ENCODE measurements at regions not wholly inside any gene's neighbourhood (a gene's known extent, or its start where the extent isn't known, plus 50 kb on each side); places are given as distances from the start of the nearest gene placed in this dataset.
A peak's percentile ranks its signal among the peaks of the same experiment; 100 is the strongest.

DNA sequence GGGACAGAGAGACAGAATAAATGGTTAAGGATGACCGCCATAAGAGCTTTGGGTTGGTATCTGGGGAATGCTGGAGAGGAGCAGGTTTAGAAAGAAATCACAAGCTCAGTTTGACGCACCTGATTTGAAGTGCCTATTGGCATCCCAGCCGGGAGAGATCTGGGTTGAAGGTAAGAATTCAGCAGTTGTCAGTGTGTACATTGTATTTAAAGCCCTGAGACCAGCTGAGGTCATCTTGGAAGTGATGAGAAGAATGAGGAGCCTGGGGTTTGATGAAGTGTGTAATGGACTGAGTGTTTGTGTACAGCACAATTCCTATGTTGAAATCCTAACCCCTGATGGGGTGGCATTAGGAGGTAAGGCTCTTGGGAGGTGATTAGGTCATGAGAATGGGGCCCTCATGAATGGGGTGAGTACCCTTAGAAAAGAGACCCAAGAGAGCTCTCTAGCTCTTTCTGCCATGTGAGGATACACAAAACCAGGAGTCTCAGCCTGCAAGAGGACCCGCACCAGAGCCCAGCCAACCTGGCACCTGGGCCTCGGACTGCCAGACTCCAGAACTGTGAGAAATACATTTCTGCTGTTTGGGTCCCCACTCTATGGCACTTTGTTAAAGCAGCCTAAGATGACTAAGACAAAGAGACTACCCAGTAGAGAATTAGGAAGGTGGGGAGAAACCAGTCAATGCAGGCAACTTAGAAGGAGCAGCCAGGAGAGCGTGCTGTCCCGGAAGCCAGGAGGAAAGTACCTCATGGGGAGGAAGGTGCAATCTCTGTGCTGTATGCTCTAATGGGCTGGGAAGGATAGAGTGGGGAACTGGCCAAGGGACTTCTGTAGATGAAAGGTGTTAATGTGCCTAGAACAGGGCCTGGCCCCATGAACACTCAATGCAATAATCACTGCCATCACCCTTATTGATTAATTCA, 133.7 kb upstream of the SLC24A3 start:
- no peak for DNase-seq

DNA sequence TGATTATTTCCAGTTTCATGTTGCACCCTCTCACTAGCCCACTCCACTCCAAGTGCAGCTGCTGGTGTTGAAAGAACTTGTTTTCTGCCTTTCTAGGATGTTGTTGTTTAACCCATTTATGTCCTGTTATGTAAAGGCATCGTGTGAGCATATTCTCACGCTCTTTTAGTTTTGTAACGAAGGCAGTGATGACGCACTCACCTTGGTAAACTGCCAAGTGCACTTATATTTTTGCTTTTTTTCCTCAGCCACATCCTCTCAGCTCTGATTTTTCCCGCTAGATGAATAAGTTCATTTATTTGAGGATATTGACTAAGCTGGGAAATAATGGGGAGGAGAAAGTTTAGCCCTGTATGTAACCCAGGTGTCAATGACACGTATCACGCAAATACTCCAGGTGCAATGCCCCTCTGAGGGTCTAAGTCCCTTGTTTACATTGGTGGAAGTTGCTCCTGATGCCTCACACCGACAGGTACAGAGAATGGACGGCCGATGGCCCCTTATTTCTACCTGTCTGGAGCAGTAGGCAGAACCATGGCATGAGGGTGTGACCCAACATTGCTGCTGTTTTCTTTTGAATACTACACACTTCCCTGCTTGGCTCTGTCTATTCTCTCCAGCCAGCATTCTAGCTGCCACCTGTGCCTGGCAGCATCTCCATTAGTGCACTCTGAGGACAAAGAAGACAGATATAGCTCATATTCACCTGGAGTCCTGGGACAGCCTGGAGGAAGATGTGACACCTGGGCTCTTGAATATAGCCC, 132.7 kb upstream of the SLC24A3 start:
- no peak for DNase-seq

DNA sequence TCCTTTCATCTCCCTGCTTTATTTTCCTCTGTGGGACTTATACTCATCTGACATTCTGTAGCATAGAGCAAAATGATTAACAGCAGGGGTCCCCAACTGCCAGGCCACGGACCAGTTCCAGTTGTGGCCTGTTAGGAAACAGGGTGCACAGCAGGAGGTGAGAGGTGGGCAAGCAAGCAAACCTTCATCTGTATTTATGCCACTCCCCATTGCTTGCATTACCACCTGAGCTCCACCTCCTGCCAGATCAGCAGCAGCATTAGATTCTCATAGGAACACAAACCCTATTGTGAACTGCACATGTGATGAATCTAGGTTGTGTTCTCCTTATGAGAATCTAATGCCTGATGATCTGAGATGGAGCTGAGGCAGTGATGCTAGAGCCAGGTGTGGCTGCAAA, 130.5 kb upstream of the SLC24A3 start:
- no peak for DNase-seq

DNA sequence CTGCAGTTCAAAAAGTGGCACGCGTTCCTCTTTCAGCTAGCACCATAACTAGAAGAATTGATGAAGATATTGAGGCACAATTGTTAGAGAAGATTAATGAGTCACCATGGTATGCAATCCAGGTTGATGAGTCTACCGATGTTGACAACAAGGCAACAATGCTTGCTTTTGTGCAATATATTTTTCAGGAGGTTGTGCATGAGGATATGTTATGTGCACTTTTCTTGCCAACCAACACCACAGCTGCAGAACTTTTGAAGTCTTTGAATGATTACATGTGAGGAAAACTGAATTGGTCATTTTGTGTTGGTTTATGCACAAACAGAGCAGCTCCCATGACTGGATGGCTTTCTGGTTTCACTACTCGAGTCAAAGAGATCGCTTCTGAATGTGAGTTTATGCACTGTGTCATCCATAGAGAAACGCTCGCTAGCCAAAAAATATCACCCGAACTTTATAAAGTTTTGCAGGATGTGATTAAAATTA, 129.3 kb upstream of the SLC24A3 start:
- DNase-seq: no peak

DNA sequence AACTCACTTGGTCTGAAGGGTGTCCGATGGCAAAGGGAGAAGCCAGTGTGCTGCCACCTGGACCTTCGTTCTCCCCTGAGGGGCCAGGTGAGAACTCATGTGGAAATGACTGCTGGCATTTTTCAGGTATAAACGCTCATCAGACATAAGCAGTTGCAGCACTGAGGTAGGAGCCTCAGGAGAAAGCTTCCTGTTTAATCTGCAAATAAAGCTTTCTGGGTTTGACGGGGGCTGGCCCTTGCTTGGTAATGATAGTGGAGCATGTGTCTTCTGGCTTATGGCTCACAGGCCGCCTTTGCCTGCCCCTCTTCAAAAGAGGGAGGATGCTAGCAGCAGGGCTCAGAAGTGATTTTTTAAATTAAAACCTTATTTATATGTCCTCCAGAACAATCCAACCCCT, 122.1 kb upstream of the SLC24A3 start:
- peak; percentile 28 for DNase-seq

DNA sequence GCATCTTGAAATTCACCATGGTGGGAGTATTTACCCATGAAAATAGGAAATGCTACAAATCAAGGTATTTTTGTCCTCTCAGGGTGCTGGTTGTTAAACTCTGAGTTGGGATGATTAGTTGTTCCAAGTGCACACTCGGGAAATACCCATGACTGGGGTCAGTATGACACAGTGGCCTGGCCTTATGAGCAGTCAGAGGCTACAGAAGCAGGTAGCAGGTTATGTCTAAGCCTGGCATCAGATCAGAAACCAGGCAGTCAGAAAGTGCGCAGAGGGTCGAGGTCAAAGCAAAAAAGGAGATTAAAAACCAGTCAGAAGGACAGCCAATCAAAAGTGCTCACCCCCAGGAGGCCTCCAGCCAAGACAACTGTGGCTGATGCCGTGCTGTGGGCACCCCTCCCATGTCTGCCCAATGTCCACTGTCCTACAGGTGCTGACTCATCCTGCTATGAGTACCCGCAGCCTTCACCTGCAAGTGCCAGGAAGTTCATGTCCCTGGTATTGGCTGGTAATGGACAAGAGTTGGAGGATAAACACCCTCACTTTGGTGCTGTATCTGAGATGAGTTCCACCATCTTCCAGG, 117.4 kb upstream of the SLC24A3 start:
- DNase-seq: no peak

DNA sequence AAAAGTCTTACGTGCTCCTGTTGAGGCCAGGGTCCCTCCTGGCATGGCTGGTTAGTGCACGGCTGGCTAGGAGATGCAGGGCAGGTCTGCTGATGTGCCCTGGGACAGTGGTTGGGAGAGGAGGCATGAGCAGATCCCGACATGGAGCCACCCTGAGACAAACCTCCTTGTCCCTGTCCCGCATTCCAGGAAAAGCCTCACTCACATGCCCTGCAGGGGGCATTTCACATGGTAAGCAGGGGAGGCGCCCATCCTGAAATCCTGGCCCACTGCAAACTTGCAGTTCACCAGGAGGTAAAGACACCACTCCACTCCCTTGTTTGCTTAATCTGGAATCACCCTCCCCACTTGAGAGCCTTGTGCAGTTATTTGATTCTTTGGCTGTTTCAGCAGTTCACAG, 116.7 kb upstream of the SLC24A3 start:
- DNase-seq: no peak

DNA sequence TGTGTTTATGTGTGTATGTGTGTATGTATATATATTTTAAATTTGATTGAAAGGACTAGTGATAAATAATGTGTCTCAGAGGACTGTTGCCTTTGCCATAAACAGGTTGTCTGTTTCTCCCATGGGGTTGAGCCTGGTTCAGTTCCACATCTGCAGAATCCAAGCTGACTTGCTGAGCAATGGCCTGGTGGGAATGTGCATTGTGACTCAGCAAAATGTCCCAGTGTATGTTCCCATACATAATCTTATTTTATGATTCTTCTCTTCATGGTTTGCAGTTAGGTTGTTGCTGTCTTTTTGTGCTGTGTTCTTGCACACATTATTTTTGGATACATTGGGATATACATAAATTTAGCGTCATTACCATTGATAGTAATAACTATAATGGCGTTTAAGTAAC, 115.6 kb upstream of the SLC24A3 start:
- DNase-seq: no peak

DNA sequence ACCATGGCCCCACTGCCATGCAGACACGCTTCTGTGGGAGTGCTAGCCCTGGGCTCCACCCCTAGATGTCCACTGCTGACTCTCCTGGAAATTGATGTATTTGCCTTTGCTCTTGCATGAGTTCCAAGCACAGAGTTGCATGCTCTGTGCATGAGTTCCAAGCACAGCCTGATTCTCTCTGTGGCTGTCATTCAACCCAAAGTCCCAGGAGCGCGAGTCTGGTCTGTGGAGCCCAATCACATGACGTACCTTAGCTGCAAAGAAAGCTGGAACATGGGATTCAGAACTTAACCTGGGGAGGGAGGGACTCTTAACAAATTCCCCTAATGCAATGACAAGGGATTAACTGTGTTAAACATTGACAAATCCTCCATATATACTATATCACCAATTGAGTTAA, 114.3 kb upstream of the SLC24A3 start:
- DNase-seq: no peak

DNA sequence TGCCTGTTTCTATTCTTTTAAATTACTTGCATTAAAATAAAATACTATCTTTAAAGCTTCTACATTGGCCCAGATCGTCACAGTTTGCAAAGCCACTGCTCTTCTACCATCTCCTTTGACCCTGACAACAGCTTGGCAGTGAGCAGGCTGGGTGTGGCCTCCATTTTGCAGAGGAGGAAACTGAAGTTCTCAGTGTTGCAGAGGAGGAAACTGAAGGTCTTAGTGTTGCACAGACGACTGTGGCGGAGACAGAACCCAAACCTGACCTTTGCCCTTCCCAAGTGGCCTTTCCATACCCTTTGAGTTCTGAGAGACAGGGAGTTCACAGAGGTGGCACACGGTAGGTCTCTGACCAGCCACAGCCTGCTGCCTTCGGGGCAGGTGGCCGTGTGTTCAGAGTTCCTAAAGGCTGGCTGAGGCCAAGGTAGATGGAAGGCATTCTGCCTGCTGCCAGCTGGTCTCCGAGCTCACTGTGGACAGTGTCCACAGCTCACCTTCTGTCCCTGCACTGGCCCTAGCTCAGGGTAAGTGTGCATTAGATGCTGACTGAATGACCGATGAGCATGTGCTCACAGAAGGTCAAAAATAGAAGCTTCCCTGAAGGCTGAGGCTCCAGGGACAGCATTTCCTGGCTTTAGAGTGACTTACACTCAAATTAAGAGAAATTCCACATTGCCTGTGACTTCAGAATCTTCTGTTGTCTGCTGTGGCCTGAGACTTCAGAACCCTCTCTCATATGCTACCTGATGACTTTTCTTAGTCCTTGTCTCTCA, 113.5 kb upstream of the SLC24A3 start:
- DNase-seq: no peak

DNA sequence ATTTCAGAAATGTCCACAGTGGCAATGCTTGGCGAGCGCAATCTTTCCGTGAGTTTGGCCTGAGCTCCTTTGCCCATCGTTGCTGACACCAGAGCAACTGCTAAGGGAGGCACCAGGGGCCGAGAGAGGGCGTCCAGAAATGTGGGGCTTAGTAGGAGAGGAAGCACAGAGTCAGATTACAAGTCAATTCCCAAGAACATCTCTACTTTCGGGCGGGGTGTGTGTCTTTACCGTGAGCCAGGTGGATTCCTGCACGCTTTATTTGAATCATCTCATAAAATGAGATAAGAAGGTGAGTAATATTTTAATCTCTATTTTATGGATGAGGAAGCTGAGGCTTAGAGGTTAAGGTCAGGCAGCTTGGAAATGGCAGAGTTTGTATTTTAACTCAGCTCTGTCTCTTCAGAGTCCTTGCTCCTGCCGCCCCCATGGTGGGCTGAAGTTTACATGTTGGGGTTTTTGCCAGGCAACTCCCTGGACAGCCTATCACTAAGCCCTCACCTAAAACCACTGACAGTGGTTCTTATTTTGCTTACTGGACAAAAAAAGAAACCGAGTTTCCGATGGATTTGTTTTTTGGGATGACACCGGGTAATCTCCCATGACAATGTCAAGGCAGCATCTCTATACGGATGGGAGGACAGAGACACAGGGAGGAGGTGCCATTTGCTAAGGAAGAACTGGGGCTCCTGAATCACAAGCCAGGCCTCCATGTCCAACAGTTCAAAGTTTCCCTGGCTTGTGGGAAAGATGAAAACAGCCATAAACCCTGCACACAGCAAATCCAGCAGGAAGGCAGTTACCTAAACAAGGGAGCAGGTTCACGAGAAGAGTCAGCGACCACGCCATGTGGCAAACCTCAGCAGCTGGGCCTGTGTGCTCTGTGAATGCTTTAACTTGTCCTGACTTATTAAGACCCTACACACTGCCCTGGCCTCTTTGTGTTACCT, 112.6 kb upstream of the SLC24A3 start:
- DNase-seq: no peak

DNA sequence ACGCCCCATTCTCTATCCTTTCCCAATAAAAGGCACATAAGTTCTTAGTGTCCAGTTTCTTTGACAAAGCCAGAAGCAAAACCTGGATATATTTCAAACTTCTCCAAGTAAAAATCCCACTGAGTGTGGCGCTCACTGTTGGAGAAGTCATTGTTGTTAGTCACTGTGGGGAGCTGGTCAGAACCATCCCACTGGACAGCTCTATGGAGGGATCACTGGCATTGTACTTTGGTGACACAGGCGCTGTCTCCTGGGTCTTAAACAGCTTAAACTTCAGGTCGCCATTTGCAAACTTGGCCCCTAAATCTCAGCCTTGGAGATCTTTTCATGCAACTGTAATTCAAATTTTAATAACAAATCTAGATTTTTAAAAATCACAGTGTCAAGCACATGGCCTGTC, 111.5 kb upstream of the SLC24A3 start:
- DNase-seq: no peak

DNA sequence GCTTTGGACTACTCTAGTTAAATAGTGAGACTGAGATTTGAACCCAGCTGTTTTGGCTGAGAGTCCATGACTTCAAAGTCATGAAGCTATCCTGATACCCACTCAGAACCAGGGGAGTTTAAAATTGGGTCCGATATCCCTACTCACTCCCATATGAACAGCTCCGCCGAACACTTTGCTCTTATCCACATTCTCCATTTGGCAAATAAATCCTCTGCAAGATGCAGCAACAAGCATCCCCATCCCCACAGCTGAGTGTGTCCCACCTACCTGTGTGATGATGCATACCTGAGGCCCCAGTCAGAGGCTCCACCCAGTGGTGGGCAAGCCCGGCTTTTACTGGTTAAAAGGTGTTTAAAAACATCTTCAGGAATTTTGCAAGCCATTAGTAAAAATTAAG, 108.3 kb upstream of the SLC24A3 start:
- DNase-seq: no peak

DNA sequence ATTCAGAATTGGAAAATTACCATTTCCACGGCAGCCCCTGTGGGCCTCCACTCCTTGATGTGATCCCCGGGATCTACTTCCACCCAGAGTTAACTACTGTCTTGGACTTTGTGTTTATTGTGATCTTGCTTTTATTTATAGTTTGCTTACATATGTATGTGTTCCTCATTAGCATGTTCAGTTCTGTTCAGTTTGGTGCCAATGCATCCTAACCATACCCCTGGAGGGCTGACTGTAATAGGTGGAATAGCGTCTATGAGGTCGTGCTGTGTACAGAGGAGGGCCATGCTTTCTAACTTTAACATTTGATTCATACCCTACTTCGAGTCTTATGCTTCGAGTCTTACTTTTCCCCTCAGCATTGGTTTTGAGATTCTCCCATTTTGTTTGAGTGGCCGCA, 104.3 kb upstream of the SLC24A3 start:
- no peak for DNase-seq

DNA sequence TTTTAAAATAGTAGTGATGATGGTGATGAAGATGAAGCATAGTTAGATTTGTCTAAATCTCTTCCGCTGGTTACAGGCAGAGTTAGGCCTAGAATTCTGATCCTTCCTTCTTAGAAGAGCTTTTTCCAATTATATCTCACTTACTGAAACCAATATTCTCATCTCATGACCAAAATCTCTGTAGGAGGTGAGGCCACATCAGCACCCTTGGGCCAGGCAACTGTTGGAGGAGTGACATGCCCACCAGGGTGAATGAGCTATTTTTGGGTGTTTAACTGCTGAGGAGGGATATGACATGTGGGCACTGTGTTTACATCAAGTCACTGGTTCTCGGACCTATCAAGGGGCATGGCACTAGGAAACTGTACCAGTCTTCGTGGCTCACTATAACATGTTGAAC, 102.2 kb upstream of the SLC24A3 start:
- no peak for DNase-seq

DNA sequence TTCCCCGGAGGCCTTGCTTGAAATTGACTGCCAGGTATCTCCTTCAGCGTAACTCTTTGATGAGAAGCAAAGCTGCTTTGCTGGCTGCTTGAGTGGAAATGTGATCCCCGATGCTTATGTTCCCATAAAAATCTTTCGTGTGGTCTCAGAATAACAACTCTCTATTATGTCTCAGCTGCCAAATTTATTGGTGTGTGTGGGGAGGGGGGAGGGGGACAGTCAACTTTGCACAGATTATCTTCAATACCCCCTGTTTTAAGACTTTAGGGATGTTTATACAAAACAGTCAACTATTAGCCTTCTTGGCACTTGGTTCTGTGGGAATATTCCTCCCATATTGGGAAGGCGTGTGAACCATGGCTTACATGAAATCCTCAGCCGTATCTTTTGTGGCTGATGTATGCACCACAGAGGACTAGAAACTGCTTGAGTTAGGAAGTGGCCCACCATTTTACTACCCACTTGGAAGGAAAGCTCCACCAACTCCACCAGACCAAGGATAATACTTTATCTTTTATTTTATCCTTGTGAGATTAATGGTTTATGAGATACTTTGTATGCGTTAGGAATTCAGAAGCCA, 101.5 kb upstream of the SLC24A3 start:
- peak; percentile 50 for DNase-seq

DNA sequence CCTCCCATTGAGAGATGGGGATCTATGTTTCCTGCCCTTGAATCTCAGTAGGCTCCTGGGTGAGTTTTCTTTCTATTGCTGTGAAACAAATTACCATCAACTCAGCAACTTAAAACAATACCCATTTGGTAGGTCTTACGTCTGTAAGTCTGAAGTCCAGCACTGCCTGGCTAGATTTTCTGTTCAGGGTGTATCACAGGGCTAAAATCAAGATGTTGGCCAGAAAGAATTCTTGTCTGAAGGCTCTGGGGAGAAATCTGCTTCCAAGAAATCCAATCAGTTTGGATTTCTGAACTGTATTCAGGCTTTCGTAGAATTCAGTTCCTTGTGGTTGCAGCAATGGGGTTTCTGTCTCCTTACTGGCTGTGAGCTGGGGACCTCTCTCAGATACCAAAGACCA, 99.6 kb upstream of the SLC24A3 start:
- DNase-seq: no peak

DNA sequence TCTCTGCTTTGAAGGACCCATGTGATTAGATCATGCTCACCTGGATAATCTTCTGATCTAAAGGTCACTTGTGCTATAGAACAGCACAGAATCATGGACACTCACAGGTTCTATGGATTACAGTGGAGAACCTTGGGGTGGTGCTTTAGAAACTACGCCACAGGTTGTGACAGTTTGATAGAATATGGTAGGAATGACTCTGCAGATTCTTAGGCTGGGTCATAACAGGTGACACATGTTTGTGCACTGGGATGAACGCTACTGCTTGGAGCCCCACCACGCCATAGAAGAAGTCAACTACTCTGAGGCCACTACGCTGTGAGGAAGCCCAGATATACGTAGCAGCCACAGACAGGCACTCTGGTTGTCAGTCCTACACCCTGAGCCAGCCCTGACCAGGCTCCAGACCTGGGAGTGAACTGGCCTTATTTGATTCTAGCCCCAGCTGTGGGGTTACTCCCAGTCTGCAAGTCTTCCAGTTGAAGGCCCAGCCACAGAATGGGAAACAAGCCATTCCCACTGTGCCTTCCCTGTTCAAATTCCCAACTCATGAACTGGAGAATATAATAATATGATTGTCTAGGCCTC, 99.0 kb upstream of the SLC24A3 start:
- DNase-seq: no peak

DNA sequence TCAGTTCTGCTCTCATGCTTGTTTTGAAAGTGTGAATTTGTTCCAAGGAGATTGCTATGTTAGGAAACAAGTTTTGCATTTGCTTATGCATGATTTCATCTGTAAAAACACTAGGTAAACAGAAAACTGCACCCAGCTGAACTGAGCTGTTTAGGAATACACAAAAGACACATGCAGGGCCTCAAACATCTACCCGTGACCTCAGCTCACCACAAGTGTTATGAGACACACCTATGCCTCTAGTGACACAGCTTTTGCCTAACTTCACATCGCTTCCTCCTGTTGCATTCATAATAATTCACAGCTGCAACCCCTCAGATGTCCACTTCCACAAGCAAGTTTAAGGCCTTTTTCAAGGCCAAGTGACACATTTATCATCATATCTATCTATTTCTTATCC, 98.0 kb upstream of the SLC24A3 start:
- no peak for DNase-seq

DNA sequence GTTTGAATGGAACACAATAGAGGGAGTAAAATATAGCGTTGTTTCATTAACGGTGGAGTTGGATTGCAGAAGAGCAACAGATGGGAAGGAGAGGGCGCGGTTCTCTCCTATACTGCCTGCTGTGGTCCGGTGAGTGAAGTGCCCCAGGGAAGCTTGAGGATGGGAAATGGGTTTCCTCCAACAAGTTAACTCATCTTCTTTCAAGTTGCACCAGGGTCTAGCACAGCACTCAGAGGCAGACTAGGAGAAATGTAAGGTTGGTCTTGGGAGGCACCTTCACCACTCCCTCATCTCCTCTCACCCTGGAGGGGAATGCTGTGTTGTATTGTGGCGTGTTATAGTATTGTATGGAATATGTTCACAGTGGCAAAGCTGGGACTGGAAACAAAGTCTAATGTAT, 96.9 kb upstream of the SLC24A3 start:
- no peak for DNase-seq

DNA sequence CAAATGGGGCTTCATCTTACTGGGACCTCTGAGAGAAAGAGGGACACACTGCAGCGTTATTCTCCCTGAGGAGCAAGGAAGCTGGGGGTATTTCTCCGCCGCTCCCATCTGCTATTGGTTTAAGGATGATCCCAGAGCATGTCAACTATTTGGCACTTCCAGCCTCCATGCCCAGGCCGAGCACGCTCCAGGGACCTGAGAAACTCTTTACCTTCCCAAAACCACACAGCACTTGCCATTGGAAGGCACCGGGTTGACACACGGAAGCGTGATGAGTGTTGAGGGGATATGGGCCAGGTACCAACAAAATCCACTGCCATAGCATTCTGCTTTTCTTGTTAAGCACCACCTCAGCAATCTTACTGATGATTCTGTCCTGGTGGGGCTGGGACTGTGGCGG, 92.4 kb upstream of the SLC24A3 start:
- no peak for DNase-seq
